GM18519 (cell line): ENCODE measurements at regions not wholly inside any gene's neighbourhood (a gene's known extent, or its start where the extent isn't known, plus 50 kb on each side); places are given as distances from the start of the nearest gene placed in this dataset.
"Not testable (repeated sequence)": the region's sequence is repeated elsewhere in the genome, so short reads cannot be mapped to it uniquely, and the experiment has no call there.

Experiments used
- ATAC-seq: cut with Tn5 transposase; IDR thresholded peaks from one replicate; pipeline ENCODE4 v1.9.1; 2021; ENCODE audit warnings: mild to moderate bottlenecking, moderate library complexity; ENCODE audit not compliant: unreplicated experiment, low FRiP score

GRCh38 chr2:41027095-41027494, 575.2 kb upstream of the SLC8A1 start:
- no peak for ATAC-seq

GRCh38 chr2:41031282-41031681, 579.4 kb upstream of the SLC8A1 start:
- no peak for ATAC-seq

GRCh38 chr2:41032715-41033114, 580.8 kb upstream of the SLC8A1 start:
- ATAC-seq, result no peak

GRCh38 chr2:41033127-41033526, 581.2 kb upstream of the SLC8A1 start:
- ATAC-seq, result no peak

DNA sequence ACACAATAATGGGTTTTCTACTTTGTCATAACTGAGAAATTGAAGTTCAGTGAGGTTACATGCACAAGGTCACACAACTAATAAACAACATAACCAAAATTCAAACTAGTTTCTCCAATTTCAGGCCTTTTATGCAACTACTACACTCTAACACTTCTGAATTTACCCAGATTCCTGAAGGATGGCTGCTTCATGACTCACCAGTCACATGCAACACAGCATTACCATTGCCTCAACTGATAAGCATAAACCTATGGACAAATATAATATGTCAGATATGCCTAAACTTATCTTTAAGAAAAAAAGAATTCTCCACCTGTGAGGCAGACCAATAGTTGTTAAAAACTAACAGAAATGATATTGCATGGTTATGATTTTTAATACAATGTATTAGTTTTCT, 586.5 kb upstream of the SLC8A1 start:
- ATAC-seq, result no peak

GRCh38 chr2:41039750-41040149, 587.9 kb upstream of the SLC8A1 start:
- not testable (repeated sequence) for ATAC-seq

GRCh38 chr2:41040782-41041520, 589.1 kb upstream of the SLC8A1 start:
- no peak for ATAC-seq

DNA sequence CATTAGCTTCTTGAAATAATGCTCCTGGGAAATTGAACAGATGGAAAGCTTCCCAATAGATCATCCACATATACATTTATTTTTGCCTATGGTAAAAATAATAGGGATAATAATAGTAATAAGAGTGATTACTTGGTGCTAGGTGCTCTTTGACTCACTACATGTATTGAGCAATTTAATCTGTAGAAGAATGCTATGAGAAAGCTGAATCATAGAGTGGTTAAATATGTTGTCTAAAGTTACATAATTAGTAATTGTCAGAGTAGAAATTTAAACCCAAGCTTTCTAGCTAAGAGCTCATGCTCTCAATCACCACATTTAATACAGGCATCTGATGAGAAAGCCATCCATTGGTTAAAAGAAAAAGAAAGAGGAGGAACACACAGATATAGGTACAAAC, 590.5 kb upstream of the SLC8A1 start:
- ATAC-seq, result no peak

DNA sequence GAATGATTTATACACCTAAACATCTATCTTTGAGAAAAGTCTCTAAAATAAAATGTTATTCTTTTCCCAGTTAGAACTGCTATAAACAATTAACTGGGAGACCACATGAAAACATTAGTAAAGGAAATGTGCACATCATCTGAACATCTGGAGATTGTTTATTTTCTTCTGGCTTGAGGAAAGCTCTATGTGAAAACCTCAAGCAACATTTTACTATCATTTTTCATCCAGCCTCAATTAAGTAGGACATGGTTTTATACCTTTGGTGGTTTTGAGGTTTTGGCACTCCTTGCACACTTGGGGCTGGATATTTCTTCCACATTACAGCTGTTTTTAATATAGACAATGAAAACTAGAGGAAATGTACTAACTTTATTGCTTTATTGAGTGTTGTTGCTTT, 609.5 kb upstream of the SLC8A1 start:
- no peak for ATAC-seq

DNA sequence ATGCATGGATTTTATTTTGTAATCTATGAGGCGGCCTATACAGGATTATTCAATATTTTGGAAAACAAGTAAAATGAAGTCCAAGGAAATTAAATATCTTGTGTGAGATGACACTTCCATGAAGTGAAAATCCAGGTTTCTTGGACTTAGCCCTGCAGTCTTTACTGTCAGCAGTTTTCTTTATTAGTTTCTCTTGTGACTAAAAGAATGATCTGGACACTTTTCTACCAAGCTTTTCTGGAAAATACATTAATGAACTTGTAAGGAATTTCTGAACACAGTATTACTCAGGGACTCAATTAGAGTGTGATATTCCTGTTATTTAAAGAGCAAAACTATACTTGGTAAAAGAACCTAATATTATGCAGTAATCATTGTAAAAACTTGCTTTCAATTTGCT, 610.4 kb upstream of the SLC8A1 start:
- ATAC-seq, result no peak

DNA sequence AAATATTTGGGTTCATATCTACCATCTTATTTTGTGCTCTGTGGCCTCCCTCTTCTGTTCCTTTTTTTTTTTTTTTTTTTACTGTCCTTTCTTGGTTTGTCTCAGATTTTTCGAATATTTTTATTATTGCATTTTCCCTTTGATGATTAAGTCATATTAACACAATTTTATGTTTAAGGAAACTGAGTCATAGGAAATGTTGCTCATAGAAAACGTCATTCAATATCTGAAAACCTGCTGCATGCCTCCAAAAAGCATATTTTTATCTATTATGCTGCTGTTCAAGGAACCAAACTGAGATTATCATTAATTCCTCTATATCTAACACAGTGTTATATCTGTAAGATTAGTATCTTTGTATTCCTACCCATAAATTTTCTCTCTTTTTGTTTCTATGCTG, 614.3 kb upstream of the SLC8A1 start:
- no peak for ATAC-seq

GRCh38 chr2:41068740-41069139, 616.9 kb upstream of the SLC8A1 start:
- ATAC-seq, result no peak

DNA sequence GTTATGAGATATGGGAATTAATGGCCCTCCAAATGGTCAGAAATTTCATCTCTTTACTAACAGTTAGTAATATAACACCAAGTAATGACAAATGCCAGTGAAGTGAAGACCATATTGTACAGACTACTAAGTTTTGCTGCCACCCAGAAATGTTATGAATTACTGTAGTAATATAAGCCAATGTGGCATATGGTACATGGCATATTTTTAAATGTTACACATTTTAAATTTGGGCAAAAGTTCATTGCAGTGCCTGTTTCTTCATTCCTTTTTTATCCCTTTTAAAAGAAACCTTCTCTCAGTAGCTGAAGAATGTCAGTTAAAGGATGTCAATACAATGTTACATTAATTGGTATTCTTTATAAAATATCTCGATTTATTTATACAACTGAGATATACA, 626.5 kb upstream of the SLC8A1 start:
- ATAC-seq, result no peak

GRCh38 chr2:41079011-41079410, 627.1 kb upstream of the SLC8A1 start:
- ATAC-seq, result no peak

DNA sequence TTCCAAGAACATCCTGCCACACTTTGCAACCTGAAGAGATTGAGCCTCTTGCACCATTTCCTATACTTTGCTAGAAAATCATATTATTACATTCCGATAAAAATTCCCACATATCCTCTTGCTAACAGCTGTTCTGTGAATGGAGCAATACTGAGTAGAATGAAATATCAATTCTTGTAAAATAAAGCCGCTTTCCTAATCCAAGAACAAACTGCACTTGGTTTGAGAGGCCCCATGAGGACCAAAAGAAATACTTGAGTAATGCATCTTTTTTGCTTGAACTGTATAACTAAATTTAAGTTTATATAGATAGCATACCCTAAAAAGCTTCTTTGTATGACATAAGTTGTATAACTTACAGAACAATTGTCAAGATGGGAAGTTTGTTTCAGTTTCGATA, 632.4 kb upstream of the SLC8A1 start:
- no peak for ATAC-seq

DNA sequence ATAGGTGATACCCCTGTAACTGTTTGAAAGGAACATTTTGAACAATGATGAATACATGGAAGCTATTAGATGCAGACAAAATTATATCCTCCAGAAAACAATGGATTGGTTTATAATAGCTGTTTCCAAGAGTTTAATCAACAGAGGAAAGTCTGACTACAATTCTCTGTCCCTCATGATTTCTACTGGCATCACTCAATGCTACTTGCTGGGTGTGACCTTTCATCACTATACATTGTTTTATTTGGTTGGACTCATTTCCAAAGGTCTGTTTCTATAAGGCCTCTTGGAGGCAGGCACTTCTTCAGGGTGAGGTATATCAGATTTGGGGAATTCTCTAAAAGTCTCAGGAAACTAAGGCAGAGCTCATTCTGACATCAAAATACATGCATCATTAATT, 636.1 kb upstream of the SLC8A1 start:
- ATAC-seq, result no peak

DNA sequence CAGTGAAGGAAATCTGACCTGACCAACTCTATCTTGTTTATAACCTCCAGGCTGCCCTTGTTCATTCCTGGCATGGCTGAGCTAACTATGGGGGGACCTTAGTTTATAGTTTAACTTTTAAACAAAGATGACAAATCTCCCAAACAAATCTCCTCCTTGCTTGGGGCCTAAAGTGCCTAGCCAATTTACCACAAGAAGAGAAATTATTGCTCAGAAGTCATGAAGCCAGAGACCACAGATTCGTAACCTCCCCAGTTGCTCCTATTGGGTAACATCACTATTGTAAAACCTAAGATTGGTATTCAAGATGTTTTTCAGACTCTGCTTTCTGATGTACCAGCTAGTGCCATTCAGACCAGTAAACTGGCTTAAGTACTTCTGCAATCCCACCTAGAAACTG, 649.4 kb upstream of the SLC8A1 start:
- ATAC-seq, result no peak

DNA sequence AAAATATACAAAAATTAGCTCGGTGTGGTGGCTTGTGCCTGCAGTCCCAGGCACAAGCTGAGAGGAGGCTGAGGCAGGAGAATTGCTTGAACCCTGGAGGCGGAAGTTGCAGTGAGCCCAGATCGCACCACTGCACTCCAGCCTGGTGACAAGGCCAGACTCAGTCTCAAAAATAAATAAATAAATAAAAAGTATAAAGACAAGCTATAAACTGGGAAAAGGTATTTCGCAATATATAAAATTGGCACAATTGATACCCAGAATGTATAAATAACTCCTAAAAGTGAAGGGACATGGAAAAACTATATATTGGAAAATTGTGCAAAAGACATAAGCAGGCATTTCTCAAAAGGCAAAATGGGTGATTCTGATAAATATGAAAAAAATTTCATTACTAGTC, 657.9 kb upstream of the SLC8A1 start:
- no peak for ATAC-seq

- no peak for ATAC-seq
Measured at GRCh38 chr2:41111836-41112627, 660.1 kb upstream of the SLC8A1 start.

GRCh38 chr2:41116106-41116797, 664.4 kb upstream of the SLC8A1 start:
- no peak for ATAC-seq

DNA sequence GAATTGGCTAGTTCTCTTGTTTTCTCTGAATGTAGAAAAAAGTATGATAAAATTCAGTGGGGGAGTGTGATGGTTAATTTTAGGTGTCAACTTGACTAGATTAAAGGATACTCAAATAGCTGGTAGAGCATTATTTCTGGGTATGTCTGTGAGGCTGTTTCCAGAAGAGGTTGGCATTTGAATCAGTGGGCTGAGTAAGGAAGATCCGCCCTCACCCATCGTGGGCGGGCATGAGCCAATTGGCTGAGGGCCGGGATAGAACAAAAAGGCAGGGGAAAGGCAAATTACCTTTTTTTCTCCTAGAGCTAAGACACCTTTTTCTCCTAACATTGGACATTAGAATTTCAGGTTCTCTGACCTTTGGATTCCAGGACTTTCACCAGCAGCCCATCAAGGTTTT, 667.6 kb upstream of the SLC8A1 start:
- ATAC-seq, result no peak

GRCh38 chr2:41123341-41123740, 671.5 kb upstream of the SLC8A1 start:
- ATAC-seq, result no peak
